ENCODE measurements at regions not wholly inside any gene's neighbourhood (a gene's known extent, or its start where the extent isn't known, plus 50 kb on each side); places are given as distances from the start of the nearest gene placed in this dataset.

DNA sequence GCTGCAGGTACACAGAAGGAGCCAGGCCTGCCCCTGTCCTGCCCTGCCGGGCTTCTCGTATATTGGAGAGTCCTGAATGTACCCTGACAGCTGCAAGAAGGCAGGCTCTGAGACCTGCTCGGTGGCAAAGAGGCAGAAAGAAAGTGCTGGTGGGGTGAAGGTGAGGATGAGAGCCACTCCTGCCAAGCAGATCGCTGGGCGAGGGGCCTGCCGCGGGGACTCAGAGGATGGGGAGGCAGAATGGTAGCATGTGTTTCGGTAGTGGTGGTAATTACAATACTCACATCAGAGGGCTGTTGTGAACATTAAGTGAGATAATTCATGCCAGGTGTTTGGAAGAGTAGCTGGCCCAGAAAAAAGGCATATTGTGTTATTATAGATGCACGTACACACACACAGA lies 56.6 kb upstream of the SLC22A23 start:
- no peak overlapping the region for H3K4me3 ChIP-seq (replicated peaks; ENCODE audit: low read depth, low read length)
- no peak for DNase-seq (ENCODE audit: extremely low read depth, low read depth)
- TF ChIP-seq, protein P1, sequence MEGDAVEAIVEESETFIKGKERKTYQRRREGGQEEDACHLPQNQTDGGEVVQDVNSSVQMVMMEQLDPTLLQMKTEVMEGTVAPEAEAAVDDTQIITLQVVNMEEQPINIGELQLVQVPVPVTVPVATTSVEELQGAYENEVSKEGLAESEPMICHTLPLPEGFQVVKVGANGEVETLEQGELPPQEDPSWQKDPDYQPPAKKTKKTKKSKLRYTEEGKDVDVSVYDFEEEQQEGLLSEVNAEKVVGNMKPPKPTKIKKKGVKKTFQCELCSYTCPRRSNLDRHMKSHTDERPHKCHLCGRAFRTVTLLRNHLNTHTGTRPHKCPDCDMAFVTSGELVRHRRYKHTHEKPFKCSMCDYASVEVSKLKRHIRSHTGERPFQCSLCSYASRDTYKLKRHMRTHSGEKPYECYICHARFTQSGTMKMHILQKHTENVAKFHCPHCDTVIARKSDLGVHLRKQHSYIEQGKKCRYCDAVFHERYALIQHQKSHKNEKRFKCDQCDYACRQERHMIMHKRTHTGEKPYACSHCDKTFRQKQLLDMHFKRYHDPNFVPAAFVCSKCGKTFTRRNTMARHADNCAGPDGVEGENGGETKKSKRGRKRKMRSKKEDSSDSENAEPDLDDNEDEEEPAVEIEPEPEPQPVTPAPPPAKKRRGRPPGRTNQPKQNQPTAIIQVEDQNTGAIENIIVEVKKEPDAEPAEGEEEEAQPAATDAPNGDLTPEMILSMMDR (IDR thresholded peaks at IDR 0.05; ENCODE audit: low read depth, low read length, missing control alignments) = no peak

DNA sequence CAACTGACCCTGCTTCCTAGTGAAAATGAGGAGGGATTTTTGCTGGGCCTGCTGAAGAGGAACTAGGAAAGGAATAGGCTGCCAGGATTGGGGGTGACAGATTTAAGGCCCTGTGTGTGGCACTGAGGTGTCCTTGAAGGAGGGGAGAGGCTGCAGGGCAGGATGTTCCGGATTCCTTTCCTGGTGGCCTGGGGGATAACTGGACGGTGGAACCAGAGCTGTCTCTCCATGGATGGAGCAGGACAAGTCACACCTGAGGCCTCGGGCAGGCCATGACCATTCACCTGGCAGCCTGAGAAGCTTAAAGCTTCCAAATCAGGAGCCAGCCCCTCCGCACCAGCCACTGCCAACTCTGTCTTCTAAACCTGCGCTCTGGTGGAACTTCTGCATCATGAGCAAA lies 56.0 kb upstream of the SLC22A23 start:
- TF ChIP-seq, protein P1 (IDR thresholded peaks at IDR 0.05; ENCODE audit: low read depth, low read length, missing control alignments) = no peak
- no peak overlapping the region for H3K4me3 ChIP-seq (replicated peaks; ENCODE audit: low read depth, low read length)

DNA sequence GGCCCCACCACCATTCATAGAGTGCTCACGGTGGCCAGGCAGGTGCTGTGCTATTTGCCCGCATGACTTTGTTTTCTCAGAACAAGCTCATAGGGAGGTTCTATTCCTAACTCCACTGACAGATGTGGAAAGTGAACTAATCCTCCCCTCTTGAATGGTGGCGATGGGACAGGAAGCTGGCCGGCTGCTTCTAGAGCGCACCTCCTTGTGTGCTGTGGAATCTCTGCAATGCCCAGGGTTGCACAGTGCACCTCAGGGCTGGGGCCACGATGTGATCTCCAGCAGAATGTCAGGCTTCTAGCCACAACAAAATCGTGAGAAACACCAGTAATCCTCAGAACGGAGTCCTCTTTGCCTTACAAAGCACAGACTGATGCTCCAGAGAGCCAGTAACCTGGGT lies 53.8 kb upstream of the SLC22A23 start:
- TF ChIP-seq, protein P1 (IDR thresholded peaks at IDR 0.05; ENCODE audit: low read depth, low read length, missing control alignments) = no peak
- DNase-seq (ENCODE audit: extremely low read depth, low read depth) = no peak
- no peak overlapping the region for H3K4me3 ChIP-seq (replicated peaks; ENCODE audit: low read depth, low read length)

More for the DNA sequence above, 56.0 kb upstream of the SLC22A23 start:
- no peak for DNase-seq (ENCODE audit: extremely low read depth, low read depth)

DNA sequence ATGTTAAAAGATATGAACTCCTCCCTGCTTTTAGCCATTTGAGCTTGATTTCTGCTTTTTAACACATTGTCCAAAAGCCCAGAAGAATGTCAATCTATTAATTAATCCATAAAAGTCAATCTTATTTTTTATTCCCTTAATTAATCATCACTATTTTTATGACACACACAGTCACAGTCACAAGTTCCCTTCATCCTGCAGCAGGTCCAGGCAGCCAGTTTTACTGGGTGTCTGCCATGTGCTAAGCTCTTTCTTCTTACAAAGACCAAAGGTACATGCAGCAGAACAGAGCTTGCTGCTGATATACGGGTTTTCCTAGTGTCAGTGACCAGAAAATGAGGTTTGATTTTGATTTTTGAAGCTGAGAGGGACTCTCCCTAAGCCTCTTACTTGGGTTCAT lies 53.3 kb upstream of the SLC22A23 start:
- no peak for DNase-seq (ENCODE audit: extremely low read depth, low read depth)
- TF ChIP-seq, protein P1 (IDR thresholded peaks at IDR 0.05; ENCODE audit: low read depth, low read length, missing control alignments) = no peak

DNA sequence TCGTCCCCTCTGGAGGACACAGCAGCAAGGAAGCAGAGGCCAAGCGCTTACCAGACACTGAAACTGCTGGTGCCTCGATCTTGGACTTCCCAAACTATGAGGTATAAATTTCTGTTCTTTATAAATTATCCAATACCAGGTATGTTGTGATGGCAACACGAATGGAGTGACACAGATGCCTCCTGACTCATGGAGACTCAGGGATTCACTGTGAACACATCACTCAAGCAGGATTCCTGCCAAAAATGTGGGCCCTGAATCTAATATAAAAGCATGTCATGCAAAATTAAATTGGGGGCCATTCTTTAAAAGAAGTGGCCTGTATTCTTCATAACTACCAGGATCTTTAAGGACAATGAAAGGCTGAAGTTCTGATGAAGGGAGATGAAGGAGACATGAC lies 52.5 kb upstream of the SLC22A23 start:
- TF ChIP-seq, protein P1 (IDR thresholded peaks at IDR 0.05; ENCODE audit: low read depth, low read length, missing control alignments) = no peak
- no peak for DNase-seq (ENCODE audit: extremely low read depth, low read depth)
- no peak overlapping the region for H3K4me3 ChIP-seq (replicated peaks; ENCODE audit: low read depth, low read length)

More for the DNA sequence above, 53.3 kb upstream of the SLC22A23 start:
- no peak overlapping the region for H3K4me3 ChIP-seq (replicated peaks; ENCODE audit: low read depth, low read length)

DNA sequence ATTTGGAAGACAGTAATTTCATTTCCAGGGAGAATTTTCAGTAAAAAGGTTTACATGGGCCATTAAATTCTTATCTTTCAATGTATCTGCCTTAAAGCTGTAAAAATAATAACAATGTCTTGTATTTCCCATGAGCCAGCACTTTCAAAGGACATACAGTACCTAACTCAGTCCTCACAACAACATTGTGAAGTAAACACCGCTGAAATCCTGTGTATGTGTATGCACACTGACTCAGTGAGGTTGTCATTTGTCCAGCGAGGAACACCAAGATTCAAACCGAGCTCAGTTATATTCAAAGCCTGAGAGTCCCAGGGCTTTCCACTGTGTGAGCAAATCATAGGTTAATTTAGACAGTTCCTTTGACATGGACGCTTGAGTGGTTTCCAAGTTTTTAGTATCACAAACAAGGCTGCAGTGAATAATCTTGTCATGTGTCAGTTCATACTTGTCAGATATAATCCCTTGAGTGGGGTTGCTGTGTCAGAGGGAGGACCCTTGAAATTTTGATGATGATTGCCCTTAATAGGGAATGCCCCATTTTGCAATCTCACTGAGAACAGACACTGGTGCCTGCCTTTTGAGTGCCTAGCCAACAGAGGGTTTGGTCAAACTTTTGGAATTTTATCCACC lies 50.0 kb upstream of the SLC22A23 start:
- no peak for DNase-seq (ENCODE audit: extremely low read depth, low read depth)

More for the DNA sequence above, 50.0 kb upstream of the SLC22A23 start:
- no peak overlapping the region for H3K4me3 ChIP-seq (replicated peaks; ENCODE audit: low read depth, low read length)
- TF ChIP-seq, protein P1 (IDR thresholded peaks at IDR 0.05; ENCODE audit: low read depth, low read length, missing control alignments) = no peak
